Chondrocyte (in vitro differentiated cells): ENCODE measurements at regions not wholly inside any gene's neighbourhood (a gene's known extent, or its start where the extent isn't known, plus 50 kb on each side); places are given as distances from the start of the nearest gene placed in this dataset.

Experiments used
- DNase-seq: peaks from one replicate; pipeline ENCODE4 v3.0.0; 2021; ENCODE audit warnings: mixed read lengths, low spot score
- H3K27ac Mint-ChIP-seq: one replicate; pipeline ENCODE4 v1.8.0; 2021; ENCODE audit warnings: mild to moderate bottlenecking, moderate library complexity, mixed read lengths; ENCODE audit not compliant: unreplicated experiment
- H3K27me3 Mint-ChIP-seq: 2 replicates; pipeline ENCODE4 v1.8.0; 2021; ENCODE audit warnings: low read depth, mixed read lengths
- H3K36me3 Mint-ChIP-seq: 2 replicates; pipeline ENCODE4 v1.8.0; 2021; ENCODE audit warnings: low read depth, mixed read lengths
- H3K4me1 Mint-ChIP-seq: 2 replicates; pipeline ENCODE4 v1.8.0; 2021; ENCODE audit warnings: low read depth, mild to moderate bottlenecking, mixed read lengths
- H3K4me3 Mint-ChIP-seq: one replicate; pipeline ENCODE4 v1.8.0; 2021; ENCODE audit warnings: mild to moderate bottlenecking, moderate library complexity, mixed read lengths; ENCODE audit not compliant: unreplicated experiment
- H3K9me3 Mint-ChIP-seq: 2 replicates; pipeline ENCODE4 v1.8.0; 2021; ENCODE audit warnings: low read depth, mixed read lengths
- CTCF ChIP-seq: fragments of 200-600 bp; sonication (generic); IDR thresholded peaks from 2 replicates; pipeline ENCODE4 v1.5.0; 2021; ENCODE audit warnings: antibody characterized with exemption, mild to moderate bottlenecking, moderate library complexity

GRCh38 chr18:25805939-25806338, 284.5 kb downstream of the SS18 start:
- no peak for DNase-seq
- Mint-ChIP-seq H3K27me3 (no peaks in the 10 kb centered on the region), H3K4me1 (peaks cover 9% of the 10 kb centered on the region), H3K4me3 (no peak overlapping the region), H3K27ac (no peak overlapping the region), H3K9me3 (peaks cover 8% of the 10 kb centered on the region), H3K36me3 (peaks cover 6% of the 10 kb centered on the region)
- TF ChIP-seq CTCF = no peak

GRCh38 chr18:25805323-25805722, 285.1 kb downstream of the SS18 start:
- H3K9me3 Mint-ChIP-seq = peaks cover 8% of the 10 kb centered on the region
- H3K4me3 Mint-ChIP-seq = no peak overlapping the region
- peaks cover 6% of the 10 kb centered on the region for H3K36me3 Mint-ChIP-seq
- DNase-seq = no peak
- H3K27ac Mint-ChIP-seq = no peak overlapping the region
- TF ChIP-seq CTCF = no peak
- peaks cover 9% of the 10 kb centered on the region for H3K4me1 Mint-ChIP-seq
- no peaks in the 10 kb centered on the region for H3K27me3 Mint-ChIP-seq

GRCh38 chr18:25799231-25799630, 291.2 kb downstream of the SS18 start:
- Mint-ChIP-seq H3K4me3 (no peak overlapping the region), H3K36me3 (peaks cover 6% of the 10 kb centered on the region), H3K27ac (no peak overlapping the region), H3K9me3 (peaks cover 8% of the 10 kb centered on the region), H3K4me1 (no peaks in the 10 kb centered on the region), H3K27me3 (no peaks in the 10 kb centered on the region)
- no peak for DNase-seq
- TF ChIP-seq CTCF = no peak

GRCh38 chr18:25798046-25798445, 292.4 kb downstream of the SS18 start:
- H3K4me3 Mint-ChIP-seq = no peak overlapping the region
- peaks cover 6% of the 10 kb centered on the region for H3K36me3 Mint-ChIP-seq
- no peak overlapping the region for H3K27ac Mint-ChIP-seq
- no peaks in the 10 kb centered on the region for H3K4me1 Mint-ChIP-seq
- no peaks in the 10 kb centered on the region for H3K27me3 Mint-ChIP-seq
- no peak for DNase-seq
- no peak for TF ChIP-seq CTCF
- H3K9me3 Mint-ChIP-seq = peaks cover 8% of the 10 kb centered on the region

- Mint-ChIP-seq H3K27me3 (no peaks in the 10 kb centered on the region), H3K4me3 (no peak overlapping the region), H3K9me3 (peaks cover 2% of the 10 kb centered on the region), H3K4me1 (no peaks in the 10 kb centered on the region), H3K36me3 (no peaks in the 10 kb centered on the region), H3K27ac (no peak overlapping the region)
- no peak for TF ChIP-seq CTCF
- DNase-seq = no peak
Measured at GRCh38 chr18:25795213-25795612, 295.2 kb downstream of the SS18 start.
